Neural cell (in vitro differentiated cells): ENCODE measurements at regions not wholly inside any gene's neighbourhood (a gene's known extent, or its start where the extent isn't known, plus 50 kb on each side); places are given as distances from the start of the nearest gene placed in this dataset.

Experiments used
- H2AFZ ChIP-seq: fragments of 200-600, 300-800 bp; sonication (generic), shearing (Covaris generic); 2 replicates; pipeline ENCODE4 v1.6.0; 2014; ENCODE audit warnings: low read depth, mild to moderate bottlenecking, antibody characterized with exemption, low read length, moderate library complexity
- H3F3A ChIP-seq: fragments of 200-600 bp; shearing (Covaris generic); 2 replicates; pipeline ENCODE4 v1.6.1; 2016; ENCODE audit warnings: mild to moderate bottlenecking, moderate library complexity, mixed read lengths, antibody characterized with exemption, low read length; ENCODE audit not compliant: insufficient read depth, poor library complexity, severe bottlenecking
- H3K27ac ChIP-seq: fragments of 200-600, 300-800 bp; sonication (generic), shearing (Covaris generic); 2 replicates; pipeline ENCODE4 v1.5.1; 2014; ENCODE audit warnings: mild to moderate bottlenecking, low read length, moderate library complexity
- H3K27me3 ChIP-seq: fragments of 300-800, 200-600 bp; sonication (generic), shearing (Covaris generic); 2 replicates; pipeline ENCODE4 v1.6.0; 2014; ENCODE audit warnings: mild to moderate bottlenecking, low read depth, low read length, moderate library complexity; ENCODE audit not compliant: insufficient read depth
- H3K36me3 ChIP-seq: fragments of 300-800, 200-600 bp; sonication (generic), shearing (Covaris generic); 2 replicates; pipeline ENCODE4 v1.5.1; 2014; ENCODE audit warnings: mild to moderate bottlenecking, antibody characterized with exemption, low read length, moderate library complexity; ENCODE audit not compliant: insufficient read depth
- H3K4me2 ChIP-seq: fragments of 300-800, 200-600 bp; sonication (generic), shearing (Covaris generic); 2 replicates; pipeline ENCODE4 v1.6.0; 2014; ENCODE audit warnings: mild to moderate bottlenecking, low read length
- H3K4me3 ChIP-seq: fragments of 300-800, 200-600 bp; sonication (generic), shearing (Covaris generic); 2 replicates; pipeline ENCODE4 v1.5.1; 2014; ENCODE audit warnings: mild to moderate bottlenecking, low read length, moderate library complexity
- H3K79me2 ChIP-seq: fragments of 200-600 bp; shearing (Covaris generic); replicated peaks from 2 replicates; pipeline ENCODE4 v1.6.0; 2014; ENCODE audit warnings: mild to moderate bottlenecking, low read length, moderate library complexity; ENCODE audit not compliant: insufficient read depth
- H3K9ac ChIP-seq: fragments of 300-800, 200-600 bp; sonication (generic), shearing (Covaris generic); 2 replicates; pipeline ENCODE4 v1.6.1; 2016; ENCODE audit warnings: mild to moderate bottlenecking, low read length, mixed read lengths
- H3K9me2 ChIP-seq: fragments of 200-600 bp; shearing (Covaris generic); 2 replicates; pipeline ENCODE4 v1.6.1; 2016; ENCODE audit warnings: mild to moderate bottlenecking, low read length, mixed read lengths; ENCODE audit not compliant: insufficient read depth
- H3K9me3 ChIP-seq: fragments of 200-600, 300-800 bp; sonication (generic), shearing (Covaris generic); 2 replicates; pipeline ENCODE4 v1.6.1; 2016; ENCODE audit warnings: mild to moderate bottlenecking, mixed run types, low read length, moderate library complexity, mixed read lengths
- H4K20me1 ChIP-seq: fragments of 200-600 bp; shearing (Covaris generic); 2 replicates; pipeline ENCODE4 v1.6.1; 2016; ENCODE audit warnings: mild to moderate bottlenecking, mixed run types; ENCODE audit not compliant: insufficient read depth
- EP300 ChIP-seq: fragments of 450-650 bp; conservative IDR thresholded peaks from 2 replicates; pipeline ENCODE4 v1.6.1; 2014; ENCODE audit warnings: antibody characterized with exemption, mild to moderate bottlenecking, moderate library complexity; ENCODE audit not compliant: poor library complexity, severe bottlenecking
- EZH2 ChIP-seq: fragments of 200-600, 300-800 bp; shearing (Covaris generic), sonication (generic); IDR thresholded peaks from 2 replicates; pipeline ENCODE4 v1.6.1; 2014; ENCODE audit warnings: antibody characterized with exemption, low read length, borderline replicate concordance, mild to moderate bottlenecking; ENCODE audit not compliant: insufficient read depth, poor library complexity, severe bottlenecking
- MXI1 ChIP-seq: fragments of 450-650 bp; conservative IDR thresholded peaks from 2 replicates; pipeline ENCODE4 v1.6.1; 2014; ENCODE audit warnings: antibody characterized with exemption, mild to moderate bottlenecking; ENCODE audit not compliant: poor library complexity, severe bottlenecking
- POLR2AphosphoS5 ChIP-seq: IDR thresholded peaks from 2 replicates; pipeline ENCODE4 v1.6.1; 2012
- RAD21 ChIP-seq: fragments of 450-650 bp; conservative IDR thresholded peaks from 2 replicates; pipeline ENCODE4 v1.6.1; 2014; ENCODE audit warnings: antibody characterized with exemption, mild to moderate bottlenecking, moderate library complexity
- SMC3 ChIP-seq: fragments of 450-650 bp; conservative IDR thresholded peaks from 2 replicates; pipeline ENCODE4 v1.6.1; 2014; ENCODE audit warnings: antibody characterized with exemption, mild to moderate bottlenecking, moderate library complexity; ENCODE audit not compliant: poor library complexity
- TAF1 ChIP-seq: IDR thresholded peaks from 2 replicates; pipeline ENCODE4 v1.6.1; 2012; ENCODE audit warnings: low read depth
- TF ChIP-seq, protein P1 (sequence below): IDR thresholded peaks from 2 replicates; pipeline ENCODE4 v1.6.1; 2012; ENCODE audit warnings: borderline replicate concordance
- TF ChIP-seq, protein P2 (sequence below): fragments of 450-650 bp; IDR thresholded peaks from 2 replicates; pipeline ENCODE4 v1.5.1; 2014; ENCODE audit warnings: antibody characterized with exemption, mild to moderate bottlenecking, moderate library complexity; ENCODE audit not compliant: poor library complexity, severe bottlenecking

DNA sequence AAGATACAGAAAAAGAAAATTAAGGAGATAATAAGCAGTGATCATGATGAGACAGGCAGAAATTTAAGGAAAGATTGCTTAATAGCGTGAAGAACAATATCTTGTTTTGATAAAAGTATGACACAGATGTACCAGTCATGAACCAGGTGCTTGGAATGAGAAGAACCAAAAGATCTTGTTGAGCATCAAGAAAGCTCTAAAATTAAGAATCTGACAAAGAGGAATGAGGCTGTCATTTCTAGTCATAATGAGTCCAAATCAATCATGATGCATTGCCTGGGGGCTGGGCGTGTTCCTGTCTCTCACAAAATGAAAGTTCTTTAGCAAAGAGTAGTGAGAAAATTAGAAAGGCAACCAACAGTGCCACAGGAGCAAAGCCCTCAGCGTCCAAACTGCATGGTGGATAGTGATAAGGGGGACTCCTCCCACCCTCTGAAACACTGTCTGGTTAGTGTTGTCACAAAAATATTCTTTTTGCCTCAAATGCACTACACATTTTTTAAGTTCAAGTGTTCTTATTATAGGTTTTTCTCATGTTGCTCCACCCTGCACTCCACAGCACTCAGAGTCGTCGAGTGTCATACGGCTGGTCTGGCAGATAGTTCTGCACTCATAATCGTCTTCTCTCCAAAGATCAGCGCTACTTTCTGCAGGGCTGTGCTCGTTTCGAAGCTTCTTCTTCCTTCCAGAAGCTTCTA, 439.6 kb downstream of the TNS3 start:
- TF ChIP-seq EZH2 (no peak), SMC3 (no peak)
- TF ChIP-seq, protein P1, sequence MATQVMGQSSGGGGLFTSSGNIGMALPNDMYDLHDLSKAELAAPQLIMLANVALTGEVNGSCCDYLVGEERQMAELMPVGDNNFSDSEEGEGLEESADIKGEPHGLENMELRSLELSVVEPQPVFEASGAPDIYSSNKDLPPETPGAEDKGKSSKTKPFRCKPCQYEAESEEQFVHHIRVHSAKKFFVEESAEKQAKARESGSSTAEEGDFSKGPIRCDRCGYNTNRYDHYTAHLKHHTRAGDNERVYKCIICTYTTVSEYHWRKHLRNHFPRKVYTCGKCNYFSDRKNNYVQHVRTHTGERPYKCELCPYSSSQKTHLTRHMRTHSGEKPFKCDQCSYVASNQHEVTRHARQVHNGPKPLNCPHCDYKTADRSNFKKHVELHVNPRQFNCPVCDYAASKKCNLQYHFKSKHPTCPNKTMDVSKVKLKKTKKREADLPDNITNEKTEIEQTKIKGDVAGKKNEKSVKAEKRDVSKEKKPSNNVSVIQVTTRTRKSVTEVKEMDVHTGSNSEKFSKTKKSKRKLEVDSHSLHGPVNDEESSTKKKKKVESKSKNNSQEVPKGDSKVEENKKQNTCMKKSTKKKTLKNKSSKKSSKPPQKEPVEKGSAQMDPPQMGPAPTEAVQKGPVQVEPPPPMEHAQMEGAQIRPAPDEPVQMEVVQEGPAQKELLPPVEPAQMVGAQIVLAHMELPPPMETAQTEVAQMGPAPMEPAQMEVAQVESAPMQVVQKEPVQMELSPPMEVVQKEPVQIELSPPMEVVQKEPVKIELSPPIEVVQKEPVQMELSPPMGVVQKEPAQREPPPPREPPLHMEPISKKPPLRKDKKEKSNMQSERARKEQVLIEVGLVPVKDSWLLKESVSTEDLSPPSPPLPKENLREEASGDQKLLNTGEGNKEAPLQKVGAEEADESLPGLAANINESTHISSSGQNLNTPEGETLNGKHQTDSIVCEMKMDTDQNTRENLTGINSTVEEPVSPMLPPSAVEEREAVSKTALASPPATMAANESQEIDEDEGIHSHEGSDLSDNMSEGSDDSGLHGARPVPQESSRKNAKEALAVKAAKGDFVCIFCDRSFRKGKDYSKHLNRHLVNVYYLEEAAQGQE = no peak
- no peak overlapping the region for H3K27ac ChIP-seq
- no peaks in the 10 kb centered on the region for H3K27me3 ChIP-seq
- H3K9me2 ChIP-seq = no peaks in the 10 kb centered on the region
- H2AFZ ChIP-seq = no peak overlapping the region
- no peak overlapping the region for H3K9ac ChIP-seq
- H3K36me3 ChIP-seq = no peaks in the 10 kb centered on the region
- no peaks in the 10 kb centered on the region for H4K20me1 ChIP-seq
- H3K79me2 ChIP-seq = no peaks in the 10 kb centered on the region
- H3K4me3 ChIP-seq = no peak overlapping the region
- no peak overlapping the region for H3K4me2 ChIP-seq
- H3F3A ChIP-seq = no peaks in the 10 kb centered on the region
- H3K9me3 ChIP-seq = no peaks in the 10 kb centered on the region

DNA sequence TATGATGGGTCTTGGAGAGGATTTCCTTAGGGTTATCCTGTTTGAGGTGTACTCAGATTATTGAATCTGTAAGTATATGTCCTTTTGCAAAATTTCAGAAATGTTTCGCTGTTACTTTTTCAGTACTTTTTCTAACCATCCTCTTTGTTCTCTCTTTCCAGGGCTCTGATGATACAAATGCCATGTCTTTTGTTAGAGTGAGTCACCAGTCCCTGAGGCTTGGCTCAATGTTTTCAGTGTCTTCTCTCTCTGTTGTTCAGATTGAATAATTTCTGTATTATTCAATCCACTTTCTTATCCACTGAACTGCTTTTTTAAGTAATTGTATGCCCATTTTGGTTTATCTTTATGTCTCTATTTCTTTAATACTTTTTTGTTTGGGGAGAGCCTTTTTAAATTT, 449.4 kb downstream of the TNS3 start:
- H3K9me3 ChIP-seq = no peaks in the 10 kb centered on the region
- TF ChIP-seq, protein P1 = no peak
- TF ChIP-seq MXI1 = no peak
- no peak for TF ChIP-seq TAF1
- TF ChIP-seq, protein P2, sequence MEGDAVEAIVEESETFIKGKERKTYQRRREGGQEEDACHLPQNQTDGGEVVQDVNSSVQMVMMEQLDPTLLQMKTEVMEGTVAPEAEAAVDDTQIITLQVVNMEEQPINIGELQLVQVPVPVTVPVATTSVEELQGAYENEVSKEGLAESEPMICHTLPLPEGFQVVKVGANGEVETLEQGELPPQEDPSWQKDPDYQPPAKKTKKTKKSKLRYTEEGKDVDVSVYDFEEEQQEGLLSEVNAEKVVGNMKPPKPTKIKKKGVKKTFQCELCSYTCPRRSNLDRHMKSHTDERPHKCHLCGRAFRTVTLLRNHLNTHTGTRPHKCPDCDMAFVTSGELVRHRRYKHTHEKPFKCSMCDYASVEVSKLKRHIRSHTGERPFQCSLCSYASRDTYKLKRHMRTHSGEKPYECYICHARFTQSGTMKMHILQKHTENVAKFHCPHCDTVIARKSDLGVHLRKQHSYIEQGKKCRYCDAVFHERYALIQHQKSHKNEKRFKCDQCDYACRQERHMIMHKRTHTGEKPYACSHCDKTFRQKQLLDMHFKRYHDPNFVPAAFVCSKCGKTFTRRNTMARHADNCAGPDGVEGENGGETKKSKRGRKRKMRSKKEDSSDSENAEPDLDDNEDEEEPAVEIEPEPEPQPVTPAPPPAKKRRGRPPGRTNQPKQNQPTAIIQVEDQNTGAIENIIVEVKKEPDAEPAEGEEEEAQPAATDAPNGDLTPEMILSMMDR = no peak
- no peak for TF ChIP-seq EZH2
- no peak for TF ChIP-seq SMC3
- no peak for TF ChIP-seq RAD21
- no peak for TF ChIP-seq EP300
- TF ChIP-seq POLR2AphosphoS5 = no peak

More for the DNA sequence above, 449.4 kb downstream of the TNS3 start:
- Histone ChIP-seq H3K9me2 (no peaks in the 10 kb centered on the region), H2AFZ (no peak overlapping the region), H3K9ac (no peak overlapping the region), H3K4me2 (no peak overlapping the region), H3K4me3 (no peak overlapping the region), H4K20me1 (no peaks in the 10 kb centered on the region), H3K79me2 (no peaks in the 10 kb centered on the region), H3K27me3 (no peaks in the 10 kb centered on the region), H3K27ac (no peak overlapping the region), H3K36me3 (no peaks in the 10 kb centered on the region), H3F3A (no peaks in the 10 kb centered on the region)
